ENCODE measurements at regions not wholly inside any gene's neighbourhood (a gene's known extent, or its start where the extent isn't known, plus 50 kb on each side); places are given as distances from the start of the nearest gene placed in this dataset.

- TF ChIP-seq, protein P1, sequence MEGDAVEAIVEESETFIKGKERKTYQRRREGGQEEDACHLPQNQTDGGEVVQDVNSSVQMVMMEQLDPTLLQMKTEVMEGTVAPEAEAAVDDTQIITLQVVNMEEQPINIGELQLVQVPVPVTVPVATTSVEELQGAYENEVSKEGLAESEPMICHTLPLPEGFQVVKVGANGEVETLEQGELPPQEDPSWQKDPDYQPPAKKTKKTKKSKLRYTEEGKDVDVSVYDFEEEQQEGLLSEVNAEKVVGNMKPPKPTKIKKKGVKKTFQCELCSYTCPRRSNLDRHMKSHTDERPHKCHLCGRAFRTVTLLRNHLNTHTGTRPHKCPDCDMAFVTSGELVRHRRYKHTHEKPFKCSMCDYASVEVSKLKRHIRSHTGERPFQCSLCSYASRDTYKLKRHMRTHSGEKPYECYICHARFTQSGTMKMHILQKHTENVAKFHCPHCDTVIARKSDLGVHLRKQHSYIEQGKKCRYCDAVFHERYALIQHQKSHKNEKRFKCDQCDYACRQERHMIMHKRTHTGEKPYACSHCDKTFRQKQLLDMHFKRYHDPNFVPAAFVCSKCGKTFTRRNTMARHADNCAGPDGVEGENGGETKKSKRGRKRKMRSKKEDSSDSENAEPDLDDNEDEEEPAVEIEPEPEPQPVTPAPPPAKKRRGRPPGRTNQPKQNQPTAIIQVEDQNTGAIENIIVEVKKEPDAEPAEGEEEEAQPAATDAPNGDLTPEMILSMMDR (IDR thresholded peaks at IDR 0.05), result no peak
- TF ChIP-seq EP300 (IDR thresholded peaks at IDR 0.05), result no peak
- no peak for TF ChIP-seq POLR2AphosphoS5 (IDR thresholded peaks at IDR 0.05)
- no peak for TF ChIP-seq POLR2A (IDR thresholded peaks at IDR 0.05)
- 20 to 54% methylated on average over 3 of the region's 3 CpGs for WGBS, 2 donors
- Histone ChIP-seq H3K27ac (no peak overlapping the region), H3K9me3 (no peaks in the 10 kb centered on the region), H3K4me1 (peaks cover 0 to 8% (median 5%) of the 10 kb centered on the region in 4 donors), H3K27me3 (no peaks in the 10 kb centered on the region), H3K36me3 (no peaks in the 10 kb centered on the region), H3K4me3 (no peak overlapping the region)
- no peak for DNase-seq
- intact Hi-C loops (cut with DNase I), result no loop called here
Observed at GRCh38 chr15:63449731-63450130, 54.7 kb upstream of the USP3 start.

DNA sequence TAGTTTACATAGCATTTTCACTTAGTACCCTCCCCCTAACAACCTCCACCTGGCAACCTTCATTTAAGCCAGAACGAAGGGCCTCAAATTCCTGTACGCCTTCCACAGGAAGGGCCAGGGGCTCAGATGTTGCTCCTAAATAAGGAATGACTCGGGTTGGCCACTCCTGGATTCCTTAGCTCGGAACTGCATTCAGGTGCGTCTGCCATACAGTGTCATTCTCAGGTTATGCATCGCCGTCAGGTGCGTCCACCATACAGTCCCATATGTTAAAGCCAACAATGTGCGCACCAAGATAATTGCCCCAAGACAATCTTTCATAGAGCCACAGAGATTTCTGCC is 53.5 kb upstream of the USP3 start:
- no peaks in the 10 kb centered on the region for H3K9me3 ChIP-seq
- 90 to 95% methylated on average over 9 of the region's 9 CpGs for WGBS, 2 donors
- intact Hi-C loops (cut with DNase I), result no loop called here

GRCh38 chr15:63451671-63452315 is 52.6 kb upstream of the USP3 start:
- Histone ChIP-seq H3K4me1 (peaks cover 0 to 8% (median 5%) of the 10 kb centered on the region in 4 donors), H3K9me3 (no peaks in the 10 kb centered on the region), H3K27ac (no peak overlapping the region), H3K36me3 (no peaks in the 10 kb centered on the region), H3K27me3 (no peaks in the 10 kb centered on the region), H3K4me3 (no peak overlapping the region)
- TF ChIP-seq, protein P1 (IDR thresholded peaks at IDR 0.05), result no peak
- TF ChIP-seq EP300 (IDR thresholded peaks at IDR 0.05) (no peak), POLR2AphosphoS5 (IDR thresholded peaks at IDR 0.05) (no peak), POLR2A (IDR thresholded peaks at IDR 0.05) (no peak)
- DNase-seq, result no peak
- WGBS, 2 donors, result 96 to 98% methylated on average over 5 of the region's 5 CpGs
- intact Hi-C loops (cut with DNase I), result no loop called here

More for the DNA sequence above, 53.5 kb upstream of the USP3 start:
- no peak overlapping the region for H3K4me3 ChIP-seq
- H3K27ac ChIP-seq, result no peak overlapping the region
- DNase-seq, result no peak
- no peaks in the 10 kb centered on the region for H3K36me3 ChIP-seq
- H3K4me1 ChIP-seq, result peaks cover 0 to 8% (median 5%) of the 10 kb centered on the region in 4 donors
- no peaks in the 10 kb centered on the region for H3K27me3 ChIP-seq
- TF ChIP-seq EP300 (IDR thresholded peaks at IDR 0.05) (no peak), POLR2A (IDR thresholded peaks at IDR 0.05) (no peak), POLR2AphosphoS5 (IDR thresholded peaks at IDR 0.05) (no peak)
- TF ChIP-seq, protein P1 (IDR thresholded peaks at IDR 0.05), result no peak

DNA sequence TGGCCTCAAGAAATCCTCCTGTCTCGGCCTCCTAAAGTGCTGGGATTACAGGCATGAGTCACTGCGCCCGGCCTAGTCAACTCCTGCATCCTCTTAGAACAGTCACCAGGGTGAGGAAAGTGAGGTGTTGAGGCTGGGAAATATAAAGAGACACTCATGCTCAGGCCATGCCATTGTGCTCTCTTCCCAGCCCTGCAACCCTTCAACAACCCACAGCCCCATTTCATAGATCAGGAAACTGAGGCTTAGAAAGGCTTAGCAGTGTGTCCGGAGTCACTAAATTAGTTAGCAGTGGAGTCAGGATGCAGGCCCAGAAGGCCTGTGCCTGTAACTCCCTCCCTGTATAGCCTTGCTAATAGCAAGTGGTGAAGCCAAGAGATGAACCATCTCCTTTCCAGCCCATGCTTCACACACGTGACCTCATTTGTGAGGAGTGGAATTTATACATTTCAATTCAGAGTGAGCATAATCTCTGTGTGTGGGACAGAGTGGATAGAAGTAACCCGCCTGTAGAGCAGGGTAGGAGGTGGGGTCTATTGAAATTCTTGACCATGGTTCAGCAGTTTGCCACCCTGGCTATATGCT is 51.7 kb upstream of the USP3 start:
- H3K27ac ChIP-seq, result no peak overlapping the region
- no peak for DNase-seq
- H3K27me3 ChIP-seq, result no peaks in the 10 kb centered on the region
- TF ChIP-seq, protein P1 (IDR thresholded peaks at IDR 0.05), result no peak
- TF ChIP-seq POLR2AphosphoS5 (IDR thresholded peaks at IDR 0.05) (no peak), POLR2A (IDR thresholded peaks at IDR 0.05) (no peak)
- WGBS, 2 donors, result 92 to 96% methylated on average over 6 of the region's 6 CpGs
- H3K4me1 ChIP-seq, result peaks cover 0 to 8% (median 5%) of the 10 kb centered on the region in 4 donors
- intact Hi-C loops (cut with DNase I), result no loop called here
- H3K36me3 ChIP-seq, result no peaks in the 10 kb centered on the region
- H3K9me3 ChIP-seq, result no peaks in the 10 kb centered on the region
- H3K4me3 ChIP-seq, result no peak overlapping the region

All from sigmoid colon (tissue), 6 donors.